ENCODE measurements at regions not wholly inside any gene's neighbourhood (a gene's known extent, or its start where the extent isn't known, plus 50 kb on each side); places are given as distances from the start of the nearest gene placed in this dataset.
"Not testable (repeated sequence)": the region's sequence is repeated elsewhere in the genome, so short reads cannot be mapped to it uniquely, and the experiment has no call there.

GRCh38 chr5:1731091-1731639 is 68.5 kb downstream of the MRPL36 start:
- DNase-seq (ENCODE audit: low read depth): no peak

- no peak for DNase-seq (ENCODE audit: low read depth)
Measured at GRCh38 chr5:1730487-1730847, 69.2 kb downstream of the MRPL36 start.

GRCh38 chr5:1729641-1730486 is 69.8 kb downstream of the MRPL36 start:
- no peak for DNase-seq (ENCODE audit: low read depth)

GRCh38 chr5:1728846-1729245 is 70.8 kb downstream of the MRPL36 start:
- no peak for DNase-seq (ENCODE audit: low read depth)

- no peak for DNase-seq (ENCODE audit: low read depth)
Measured at GRCh38 chr5:1727571-1727970, 72.1 kb downstream of the MRPL36 start.

- DNase-seq (ENCODE audit: low read depth): no peak
Measured at GRCh38 chr5:1726956-1727355, 72.7 kb downstream of the MRPL36 start.

- no peak for DNase-seq (ENCODE audit: low read depth)
Measured at GRCh38 chr5:1726469-1726865, 73.2 kb downstream of the MRPL36 start.

- no peak for DNase-seq (ENCODE audit: low read depth)
Measured at GRCh38 chr5:1725641-1726468, 73.8 kb downstream of the MRPL36 start.

- DNase-seq (ENCODE audit: low read depth): no peak
Measured at GRCh38 chr5:1724822-1725602, 74.6 kb downstream of the MRPL36 start.

- no peak for DNase-seq (ENCODE audit: low read depth)
Measured at GRCh38 chr5:1723957-1724821, 75.4 kb downstream of the MRPL36 start.

- no peak for DNase-seq (ENCODE audit: low read depth)
Measured at GRCh38 chr5:1723476-1723875, 76.2 kb downstream of the MRPL36 start.

GRCh38 chr5:1722877-1723276 is 76.8 kb downstream of the MRPL36 start:
- no peak for DNase-seq (ENCODE audit: low read depth)

GRCh38 chr5:1720396-1721110 is 79.1 kb downstream of the MRPL36 start:
- DNase-seq (ENCODE audit: low read depth): no peak

GRCh38 chr5:1719860-1720259 is 79.8 kb downstream of the MRPL36 start:
- DNase-seq (ENCODE audit: low read depth): no peak

GRCh38 chr5:1718669-1719068 is 81.0 kb downstream of the MRPL36 start:
- DNase-seq (ENCODE audit: low read depth): peak; percentile 1

GRCh38 chr5:1710091-1710490 is 89.5 kb downstream of the MRPL36 start:
- DNase-seq (ENCODE audit: low read depth): not testable (repeated sequence)

- peak; percentile 1 for DNase-seq (ENCODE audit: low read depth)
Measured at GRCh38 chr5:1709171-1709803, 90.3 kb downstream of the MRPL36 start.

- no peak for DNase-seq (ENCODE audit: low read depth)
Measured at GRCh38 chr5:1708592-1709141, 91.0 kb downstream of the MRPL36 start.

- DNase-seq (ENCODE audit: low read depth): no peak
Measured at GRCh38 chr5:1707467-1707866, 92.2 kb downstream of the MRPL36 start.

GRCh38 chr5:1706428-1706827 is 93.2 kb downstream of the MRPL36 start:
- DNase-seq (ENCODE audit: low read depth): no peak
